Common myeloid progenitor, CD34-positive (primary cell): ENCODE measurements at regions not wholly inside any gene's neighbourhood (a gene's known extent, or its start where the extent isn't known, plus 50 kb on each side); places are given as distances from the start of the nearest gene placed in this dataset.

Experiments
- CTCF ChIA-PET: fragments of 350-600 bp; sonication (Branson Sonifier 250); formaldehyde crosslinking; loops from one replicate; lab custom pipeline; 2021; ENCODE audit warnings: antibody characterized with exemption; lab: Charles Lee
- POLR2A ChIA-PET: fragments of 350-600 bp; sonication (Branson Sonifier 250); formaldehyde crosslinking; loops from one replicate; lab custom pipeline; 2021; ENCODE audit warnings: antibody characterized with exemption; lab: Charles Lee
- DNase-seq, 3 donors: peaks; one replicate each; pipeline versions ENCODE4 v3.0.0 to v3.0.0-alpha.2; 2013
- H3K27ac ChIP-seq, 2 experiments: 1 replicate in 1 of 2; 2 replicates in 1 of 2; pipeline ENCODE4 v1.7.0; 2013; ENCODE audit warnings: inconsistent platforms in 2 of 2, low read length in 2 of 2, mild to moderate bottlenecking in 2 of 2, low read depth in 1 of 2, moderate library complexity in 1 of 2; ENCODE audit not compliant: severe bottlenecking in 2 of 2, insufficient read depth in 1 of 2, poor library complexity in 1 of 2
- H3K27me3 ChIP-seq, 5 experiments: replicated peaks in 2 of 5; 1 replicate in 3 of 5; 2 replicates in 2 of 5; pipeline versions ENCODE4 v1.6.1 to v1.7.0; 2013; ENCODE audit warnings: low read length in 4 of 5, mild to moderate bottlenecking in 2 of 5, moderate library complexity in 2 of 5, inconsistent platforms in 1 of 5; ENCODE audit not compliant: insufficient read depth in 5 of 5, control insufficient read depth in 4 of 5
- H3K36me3 ChIP-seq, 4 experiments: 1 replicate in 2 of 4; 2 replicates in 2 of 4; pipeline versions ENCODE4 v1.6.1 to v1.7.0; 2013; ENCODE audit warnings: low read length in 3 of 4, control low read depth in 1 of 4, mild to moderate bottlenecking in 1 of 4; ENCODE audit not compliant: control insufficient read depth in 4 of 4, insufficient read depth in 4 of 4
- H3K4me1 ChIP-seq, 4 experiments: 1 replicate in 3 of 4; 2 replicates in 1 of 4; pipeline versions ENCODE4 v1.6.1 to v1.7.1; 2013; ENCODE audit warnings: low read length in 3 of 4, mild to moderate bottlenecking in 3 of 4, control low read depth in 1 of 4, inconsistent platforms in 1 of 4, moderate library complexity in 1 of 4; ENCODE audit not compliant: control insufficient read depth in 4 of 4, insufficient read depth in 4 of 4; ENCODE audit errors: control extremely low read depth in 1 of 4
- H3K4me3 ChIP-seq, 7 experiments: 1 replicate in 4 of 7; 2 replicates in 3 of 7; pipeline versions ENCODE4 v1.5.1 to v1.7.0; 2013; ENCODE audit warnings: mild to moderate bottlenecking in 7 of 7, low read length in 6 of 7, moderate library complexity in 6 of 7, inconsistent platforms in 2 of 7, low read depth in 2 of 7, control low read depth in 1 of 7; ENCODE audit not compliant: insufficient read depth in 4 of 7, control insufficient read depth in 1 of 7; ENCODE audit errors: extremely low read depth in 1 of 7
- H3K9me3 ChIP-seq, 5 experiments: 1 replicate in 4 of 5; 2 replicates in 1 of 5; pipeline versions ENCODE4 v1.6.1 to v1.7.1; 2013; ENCODE audit warnings: low read length in 4 of 5, mild to moderate bottlenecking in 2 of 5, inconsistent platforms in 1 of 5, low read depth in 1 of 5, moderate library complexity in 1 of 5; ENCODE audit not compliant: control insufficient read depth in 4 of 5, insufficient read depth in 2 of 5; ENCODE audit errors: control extremely low read depth in 1 of 5
- WGBS: methylation state at CpG from one replicate; pipeline ENCODE4 v1.1.5; 2013; ENCODE audit not compliant: insufficient coverage; 5-methylcytosine and 5-hydroxymethylcytosine counted together

DNA sequence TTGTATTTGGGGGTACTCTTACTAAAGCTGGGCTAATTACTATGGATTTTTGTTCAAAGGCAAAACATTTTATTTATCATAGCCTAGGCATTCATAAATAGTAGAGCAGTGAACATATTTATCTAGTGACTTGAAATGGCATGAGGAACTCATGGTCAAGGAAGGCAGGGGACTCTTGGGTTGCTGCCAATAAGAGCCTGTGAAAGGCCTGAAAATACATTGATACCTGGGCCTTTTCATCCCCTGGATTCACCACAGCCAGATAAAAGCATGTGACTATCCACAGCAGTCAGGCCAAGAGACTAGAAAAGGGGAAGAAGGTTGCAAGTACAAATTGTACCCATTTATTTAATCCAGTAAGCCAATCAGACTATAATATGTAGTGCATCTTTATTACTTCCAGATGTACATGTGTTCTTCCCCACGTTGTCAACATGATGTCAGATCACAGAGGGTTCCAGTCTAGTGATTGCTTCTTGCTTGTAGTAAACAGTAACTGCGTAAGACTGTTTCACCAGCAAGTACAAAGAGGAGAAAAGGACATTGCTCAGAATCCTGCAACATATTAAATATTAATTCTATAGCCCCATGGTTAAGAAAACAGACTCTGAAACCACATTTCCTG lies 409.7 kb downstream of the NOVA1 start:
- 50% methylated on average over 1 of the region's 2 CpGs for WGBS

DNA sequence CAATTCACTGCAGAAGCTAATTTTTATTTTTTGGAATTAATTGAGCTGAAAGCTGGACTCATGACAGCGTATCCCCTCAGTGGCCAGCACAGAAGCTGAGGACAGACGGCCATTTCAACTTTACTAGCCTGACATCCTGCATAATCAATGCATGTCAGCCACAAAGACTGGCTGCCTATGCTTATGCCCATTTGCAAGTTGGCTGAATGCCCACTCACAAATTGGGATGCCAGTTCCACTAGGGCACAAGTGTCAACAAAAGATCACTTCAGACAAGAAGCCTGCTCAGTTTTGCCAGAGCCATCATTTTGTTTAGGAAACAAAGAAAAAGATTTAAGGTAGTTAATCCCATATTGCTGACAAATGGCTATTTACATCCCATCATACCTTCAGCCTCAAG lies 417.6 kb downstream of the NOVA1 start:
- ChIA-PET POLR2A (no interaction called here), CTCF (no interaction called here)
- 83% methylated on average over 1 of the region's 2 CpGs for WGBS
- H3K27me3 ChIP-seq = peaks cover 3 to 71% (median 23%) of the 10 kb centered on the region in 5 experiments
- no peak for DNase-seq
- H3K4me1 ChIP-seq = peaks cover 0 to 7% (median 0%) of the 10 kb centered on the region in 4 experiments
- H3K36me3 ChIP-seq = no peaks in the 10 kb centered on the region
- no peak overlapping the region for H3K4me3 ChIP-seq
- H3K27ac ChIP-seq = no peak overlapping the region
- no peaks in the 10 kb centered on the region for H3K9me3 ChIP-seq

More for the DNA sequence above, 409.7 kb downstream of the NOVA1 start:
- Histone ChIP-seq H3K27me3 (peaks cover 7 to 85% (median 41%) of the 10 kb centered on the region in 5 experiments), H3K27ac (no peak overlapping the region), H3K4me1 (no peaks in the 10 kb centered on the region), H3K9me3 (no peaks in the 10 kb centered on the region), H3K4me3 (no peak overlapping the region), H3K36me3 (no peaks in the 10 kb centered on the region)
- CTCF ChIA-PET = no interaction called here
- POLR2A ChIA-PET = no interaction called here
- no peak for DNase-seq

DNA sequence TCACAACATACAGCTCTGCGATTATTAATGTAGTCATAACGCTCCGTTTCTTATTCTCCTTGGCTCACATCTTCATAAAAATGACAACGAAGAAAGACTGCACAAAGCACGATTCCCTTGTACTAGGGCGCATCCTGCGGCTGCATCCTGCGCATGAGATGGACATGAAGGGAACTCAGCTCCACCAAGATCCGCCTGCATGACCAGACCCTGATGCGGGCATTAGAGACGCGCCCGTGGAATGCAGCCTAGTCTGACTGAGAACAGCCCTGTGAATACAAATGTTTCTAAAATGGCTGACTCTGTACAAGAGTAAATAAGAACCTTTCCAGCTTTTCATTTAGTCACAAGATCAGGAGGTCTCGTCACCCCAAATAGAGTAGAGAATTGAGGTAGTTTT lies 422.2 kb downstream of the NOVA1 start:
- Histone ChIP-seq H3K9me3 (peaks cover 0 to 1% (median 0%) of the 10 kb centered on the region in 5 experiments), H3K27me3 (peaks cover 12 to 71% (median 15%) of the 10 kb centered on the region in 5 experiments), H3K36me3 (no peaks in the 10 kb centered on the region), H3K27ac (no peak overlapping the region), H3K4me3 (no peak overlapping the region), H3K4me1 (peaks cover 0 to 7% (median 0%) of the 10 kb centered on the region in 4 experiments)
- ChIA-PET POLR2A (no interaction called here), CTCF (no interaction called here)
- DNase-seq = no peak
- 98% methylated on average over 11 of the region's 14 CpGs for WGBS

DNA sequence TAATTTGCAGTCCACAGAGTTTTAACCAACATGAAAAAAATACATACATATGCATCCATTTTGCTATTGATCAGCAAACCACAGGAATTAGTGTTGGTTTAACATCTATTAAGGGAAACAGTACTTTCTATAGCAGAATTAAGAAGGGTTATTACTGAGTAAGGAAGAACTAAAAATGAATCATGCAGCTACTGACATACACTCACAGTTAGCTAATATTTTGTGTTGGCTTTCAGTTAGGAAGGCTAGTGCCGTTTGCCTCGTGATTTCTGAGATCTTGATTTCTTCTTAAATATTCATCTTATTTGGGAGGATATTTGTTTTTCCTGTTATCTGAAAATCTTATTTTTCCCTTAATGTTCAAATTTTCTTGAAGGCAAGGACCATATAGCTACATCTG lies 423.4 kb downstream of the NOVA1 start:
- H3K27me3 ChIP-seq = peaks cover 12 to 67% (median 15%) of the 10 kb centered on the region in 5 experiments
- H3K9me3 ChIP-seq = peaks cover 0 to 1% (median 0%) of the 10 kb centered on the region in 5 experiments
- DNase-seq = no peak
- no peaks in the 10 kb centered on the region for H3K36me3 ChIP-seq
- no peak overlapping the region for H3K4me3 ChIP-seq
- WGBS = no CpG with 5 or more reads among the region's 2 CpGs
- H3K27ac ChIP-seq = no peak overlapping the region
- CTCF ChIA-PET = interaction anchor here (1.0 to 1.9 kb wide), 3 partner anchors 11 to 18 kb away, joined by 3 to 5 read pairs (median 3); no protein-coding TSS in a partner anchor
- no peaks in the 10 kb centered on the region for H3K4me1 ChIP-seq
- POLR2A ChIA-PET = no interaction called here

DNA sequence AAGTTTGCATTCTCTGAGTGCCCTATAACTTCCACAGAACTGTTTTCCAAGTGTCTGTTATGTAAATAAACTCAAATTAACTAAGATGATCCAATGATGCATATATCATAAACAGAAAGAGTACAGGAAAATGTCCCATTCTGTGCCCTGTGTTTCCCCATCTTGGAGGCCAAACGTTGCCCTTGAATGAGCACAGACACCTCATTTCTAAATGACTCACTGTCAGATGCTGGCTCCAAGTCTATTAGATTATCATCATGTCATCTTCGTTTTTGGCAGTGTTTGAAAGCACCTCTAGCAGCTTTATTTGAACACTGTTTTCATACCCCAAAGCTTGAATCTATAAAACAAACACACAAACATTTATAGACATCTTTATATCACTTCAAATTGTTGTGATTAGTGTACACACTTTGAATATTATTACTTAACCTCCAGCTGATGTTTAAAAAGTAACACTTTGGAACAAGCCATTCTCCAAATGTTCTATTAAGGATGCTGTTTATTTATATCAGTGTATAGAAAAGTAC lies 424.2 kb downstream of the NOVA1 start:
- 43% methylated on average over 1 of the region's 2 CpGs for WGBS
- H3K4me1 ChIP-seq = no peaks in the 10 kb centered on the region
- CTCF ChIA-PET = interaction anchor here (1.0 to 1.9 kb wide), 3 partner anchors 10 to 19 kb away, joined by 3 to 5 read pairs (median 3); no protein-coding TSS in a partner anchor
- POLR2A ChIA-PET = no interaction called here
- peaks cover 12 to 65% (median 16%) of the 10 kb centered on the region in 5 experiments for H3K27me3 ChIP-seq
- H3K4me3 ChIP-seq = no peak overlapping the region
- no peak overlapping the region for H3K27ac ChIP-seq
- peaks cover 0 to 1% (median 0%) of the 10 kb centered on the region in 5 experiments for H3K9me3 ChIP-seq
- DNase-seq = no peak
- H3K36me3 ChIP-seq = no peaks in the 10 kb centered on the region

DNA sequence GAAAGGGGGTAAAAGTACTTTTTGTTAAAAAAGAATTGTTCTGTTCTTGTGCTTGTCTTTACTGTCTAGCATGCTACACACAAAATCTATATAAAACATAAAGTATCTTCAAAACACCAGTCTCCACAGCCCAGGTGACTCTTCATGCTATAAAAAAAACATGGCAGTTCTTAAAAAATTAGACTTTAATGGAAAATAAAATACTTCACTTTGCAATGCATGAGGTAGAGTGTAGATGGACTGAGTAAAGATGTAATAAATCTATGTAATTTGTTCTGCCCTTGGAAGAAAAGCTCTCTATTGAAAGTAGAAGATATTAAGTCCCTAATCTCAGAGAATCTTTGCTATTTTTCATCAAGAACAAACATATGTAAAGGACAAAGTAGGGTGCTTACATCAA lies 425.4 kb downstream of the NOVA1 start:
- POLR2A ChIA-PET = no interaction called here
- H3K4me1 ChIP-seq = no peaks in the 10 kb centered on the region
- H3K27ac ChIP-seq = no peak overlapping the region
- CTCF ChIA-PET = no interaction called here
- DNase-seq = no peak
- no peaks in the 10 kb centered on the region for H3K36me3 ChIP-seq
- peaks cover 11 to 67% (median 23%) of the 10 kb centered on the region in 5 experiments for H3K27me3 ChIP-seq
- H3K9me3 ChIP-seq = peaks cover 0 to 1% (median 0%) of the 10 kb centered on the region in 5 experiments
- no peak overlapping the region for H3K4me3 ChIP-seq

DNA sequence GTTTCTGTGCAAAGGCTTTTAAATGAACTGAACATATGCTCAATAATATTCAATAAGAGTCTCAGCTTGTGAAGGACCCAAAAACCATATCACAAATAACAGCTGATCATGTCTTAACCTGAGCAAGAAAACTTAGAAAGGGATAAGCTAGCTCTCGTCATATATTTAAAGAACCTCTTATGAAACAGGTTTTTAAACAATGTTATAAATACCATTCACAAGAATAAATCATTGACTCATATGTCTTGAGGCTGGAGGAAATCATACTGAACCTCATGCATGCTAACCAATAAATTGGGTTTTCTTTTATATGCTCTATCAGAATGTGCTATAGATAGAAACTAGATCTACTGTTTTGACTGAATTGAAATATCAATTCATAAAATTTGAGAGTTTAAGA lies 426.9 kb downstream of the NOVA1 start:
- Histone ChIP-seq H3K4me3 (no peak overlapping the region), H3K9me3 (peaks cover 0 to 1% (median 0%) of the 10 kb centered on the region in 5 experiments), H3K27me3 (peaks cover 11 to 65% (median 23%) of the 10 kb centered on the region in 5 experiments), H3K27ac (no peak overlapping the region), H3K4me1 (no peaks in the 10 kb centered on the region), H3K36me3 (no peaks in the 10 kb centered on the region)
- DNase-seq = no peak
- CTCF ChIA-PET = interaction anchor here (0.5 kb wide), 1 partner anchor 34 kb away, joined by 3 read pairs; no protein-coding TSS in a partner anchor
- no CpG with 5 or more reads among the region's 1 CpG for WGBS
- POLR2A ChIA-PET = no interaction called here
